ENCODE measurements at regions not wholly inside any gene's neighbourhood (a gene's known extent, or its start where the extent isn't known, plus 50 kb on each side); places are given as distances from the start of the nearest gene placed in this dataset.

GRCh38 chr7:15929411-15929810 lies 242.9 kb upstream of the MEOX2 start:
- H3K4me1 ChIP-seq (ENCODE audit: insufficient read depth, poor library complexity, severe bottlenecking) = no peaks in the 10 kb centered on the region
- no peak for ATAC-seq (ENCODE audit: low read depth)
- TF ChIP-seq, protein P1, sequence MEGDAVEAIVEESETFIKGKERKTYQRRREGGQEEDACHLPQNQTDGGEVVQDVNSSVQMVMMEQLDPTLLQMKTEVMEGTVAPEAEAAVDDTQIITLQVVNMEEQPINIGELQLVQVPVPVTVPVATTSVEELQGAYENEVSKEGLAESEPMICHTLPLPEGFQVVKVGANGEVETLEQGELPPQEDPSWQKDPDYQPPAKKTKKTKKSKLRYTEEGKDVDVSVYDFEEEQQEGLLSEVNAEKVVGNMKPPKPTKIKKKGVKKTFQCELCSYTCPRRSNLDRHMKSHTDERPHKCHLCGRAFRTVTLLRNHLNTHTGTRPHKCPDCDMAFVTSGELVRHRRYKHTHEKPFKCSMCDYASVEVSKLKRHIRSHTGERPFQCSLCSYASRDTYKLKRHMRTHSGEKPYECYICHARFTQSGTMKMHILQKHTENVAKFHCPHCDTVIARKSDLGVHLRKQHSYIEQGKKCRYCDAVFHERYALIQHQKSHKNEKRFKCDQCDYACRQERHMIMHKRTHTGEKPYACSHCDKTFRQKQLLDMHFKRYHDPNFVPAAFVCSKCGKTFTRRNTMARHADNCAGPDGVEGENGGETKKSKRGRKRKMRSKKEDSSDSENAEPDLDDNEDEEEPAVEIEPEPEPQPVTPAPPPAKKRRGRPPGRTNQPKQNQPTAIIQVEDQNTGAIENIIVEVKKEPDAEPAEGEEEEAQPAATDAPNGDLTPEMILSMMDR (IDR thresholded peaks at IDR 0.05; ENCODE audit: poor library complexity, severe bottlenecking) = no peak
- H3K4me3 ChIP-seq (ENCODE audit: severe bottlenecking) = no peak overlapping the region
- no peak for DNase-seq (ENCODE audit: low spot score)
- H3K36me3 ChIP-seq (ENCODE audit: low read depth) = no peaks in the 10 kb centered on the region
- no peaks in the 10 kb centered on the region for H3K27me3 ChIP-seq (ENCODE audit: insufficient read depth, poor library complexity, severe bottlenecking)
- H3K27ac ChIP-seq (ENCODE audit: poor library complexity, severe bottlenecking) = no peak overlapping the region
- no peaks in the 10 kb centered on the region for H3K9me3 ChIP-seq (ENCODE audit: severe bottlenecking)

DNA sequence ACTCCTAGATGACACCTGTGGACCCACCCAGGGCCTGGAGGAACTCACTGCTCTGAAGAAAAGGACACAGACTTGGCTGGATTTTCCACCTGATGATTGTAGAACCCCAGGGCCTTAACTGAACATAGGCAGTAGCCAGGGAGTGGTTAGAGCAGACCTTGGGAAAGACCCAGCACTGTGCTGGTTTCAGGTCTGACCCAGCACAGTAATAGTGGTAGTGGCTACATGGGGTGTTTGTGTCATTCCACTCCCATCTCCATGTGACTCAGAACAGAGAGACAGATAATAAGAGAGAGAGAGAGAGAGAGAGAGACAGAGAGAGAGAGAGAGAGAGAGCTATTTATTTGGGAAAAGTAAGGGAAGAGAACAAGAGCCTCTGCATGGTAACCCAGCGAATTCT lies 239.1 kb upstream of the MEOX2 start:
- ATAC-seq (ENCODE audit: low read depth) = no peak
- DNase-seq (ENCODE audit: low spot score) = no peak

DNA sequence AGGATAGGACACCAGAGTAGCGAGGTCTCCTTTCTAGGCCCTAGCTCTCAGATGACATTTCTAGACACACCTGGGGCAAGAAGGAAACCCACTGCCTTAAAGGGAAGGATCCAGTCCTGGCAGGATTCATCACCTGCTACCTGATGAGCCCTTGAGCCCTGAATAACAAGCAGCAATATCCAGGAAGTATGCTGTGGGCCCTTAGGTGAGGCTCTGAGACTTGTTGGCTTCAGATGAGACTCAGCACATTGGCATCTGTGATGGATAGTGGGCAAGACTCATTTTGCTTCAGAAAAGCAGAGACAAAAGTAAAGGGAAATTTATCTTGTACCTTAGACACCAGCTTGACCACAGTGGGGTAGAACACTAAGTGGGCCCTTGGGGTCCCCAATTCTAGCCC lies 238.4 kb upstream of the MEOX2 start:
- DNase-seq (ENCODE audit: low spot score) (no peak), ATAC-seq (ENCODE audit: low read depth) (peak; percentile 48; the same call in 1 of the 3 replicates)
- TF ChIP-seq, protein P1 (IDR thresholded peaks at IDR 0.05; ENCODE audit: poor library complexity, severe bottlenecking) = no peak
- Histone ChIP-seq H3K36me3 (ENCODE audit: low read depth) (no peaks in the 10 kb centered on the region), H3K4me1 (ENCODE audit: insufficient read depth, poor library complexity, severe bottlenecking) (no peaks in the 10 kb centered on the region), H3K4me3 (ENCODE audit: severe bottlenecking) (no peak overlapping the region), H3K27ac (ENCODE audit: poor library complexity, severe bottlenecking) (no peak overlapping the region), H3K9me3 (ENCODE audit: severe bottlenecking) (no peaks in the 10 kb centered on the region), H3K27me3 (ENCODE audit: insufficient read depth, poor library complexity, severe bottlenecking) (no peaks in the 10 kb centered on the region)

More for the DNA sequence above, 239.1 kb upstream of the MEOX2 start:
- Histone ChIP-seq H3K36me3 (ENCODE audit: low read depth) (no peaks in the 10 kb centered on the region), H3K4me3 (ENCODE audit: severe bottlenecking) (no peak overlapping the region), H3K27me3 (ENCODE audit: insufficient read depth, poor library complexity, severe bottlenecking) (no peaks in the 10 kb centered on the region), H3K4me1 (ENCODE audit: insufficient read depth, poor library complexity, severe bottlenecking) (no peaks in the 10 kb centered on the region), H3K27ac (ENCODE audit: poor library complexity, severe bottlenecking) (no peak overlapping the region), H3K9me3 (ENCODE audit: severe bottlenecking) (no peaks in the 10 kb centered on the region)
- TF ChIP-seq, protein P1 (IDR thresholded peaks at IDR 0.05; ENCODE audit: poor library complexity, severe bottlenecking) = no peak

- TF ChIP-seq, protein P1 (IDR thresholded peaks at IDR 0.05; ENCODE audit: poor library complexity, severe bottlenecking) = no peak
- no peak overlapping the region for H3K4me3 ChIP-seq (ENCODE audit: severe bottlenecking)
- ATAC-seq (ENCODE audit: low read depth) (no peak), DNase-seq (ENCODE audit: low spot score) (no peak)
- H3K4me1 ChIP-seq (ENCODE audit: insufficient read depth, poor library complexity, severe bottlenecking) = no peaks in the 10 kb centered on the region
- no peak overlapping the region for H3K27ac ChIP-seq (ENCODE audit: poor library complexity, severe bottlenecking)
- H3K36me3 ChIP-seq (ENCODE audit: low read depth) = no peaks in the 10 kb centered on the region
- H3K9me3 ChIP-seq (ENCODE audit: severe bottlenecking) = no peaks in the 10 kb centered on the region
- no peaks in the 10 kb centered on the region for H3K27me3 ChIP-seq (ENCODE audit: insufficient read depth, poor library complexity, severe bottlenecking)
Measured at GRCh38 chr7:15922002-15922401, 235.5 kb upstream of the MEOX2 start.

- H3K36me3 ChIP-seq (ENCODE audit: low read depth) = no peaks in the 10 kb centered on the region
- H3K4me1 ChIP-seq (ENCODE audit: insufficient read depth, poor library complexity, severe bottlenecking) = no peaks in the 10 kb centered on the region
- H3K27ac ChIP-seq (ENCODE audit: poor library complexity, severe bottlenecking) = no peak overlapping the region
- no peaks in the 10 kb centered on the region for H3K27me3 ChIP-seq (ENCODE audit: insufficient read depth, poor library complexity, severe bottlenecking)
- TF ChIP-seq, protein P1 (IDR thresholded peaks at IDR 0.05; ENCODE audit: poor library complexity, severe bottlenecking) = no peak
- no peaks in the 10 kb centered on the region for H3K9me3 ChIP-seq (ENCODE audit: severe bottlenecking)
- ATAC-seq (ENCODE audit: low read depth) (no peak), DNase-seq (ENCODE audit: low spot score) (no peak)
- H3K4me3 ChIP-seq (ENCODE audit: severe bottlenecking) = no peak overlapping the region
Measured at GRCh38 chr7:15921576-15921975, 235.1 kb upstream of the MEOX2 start.
